Brain microvascular endothelial cell (primary cell): ENCODE measurements at regions not wholly inside any gene's neighbourhood (a gene's known extent, or its start where the extent isn't known, plus 50 kb on each side); places are given as distances from the start of the nearest gene placed in this dataset.

Experiments
- DNase-seq: peaks from one replicate; pipeline ENCODE4 v3.0.0-alpha.2; 2020
- H3K27ac ChIP-seq: fragments of 250-450 bp; sonication (Bioruptor Pico); 2 replicates; pipeline ENCODE4 v1.5.1; 2020; ENCODE audit warnings: mild to moderate bottlenecking, moderate library complexity
- H3K27me3 ChIP-seq: fragments of 250-450 bp; sonication (Bioruptor Pico); replicated peaks from 2 replicates; pipeline ENCODE4 v1.5.1; 2020; ENCODE audit warnings: mild to moderate bottlenecking
- H3K36me3 ChIP-seq: fragments of 250-450 bp; sonication (Bioruptor Pico); replicated peaks from 2 replicates; pipeline ENCODE4 v1.5.1; 2020; ENCODE audit warnings: mild to moderate bottlenecking
- H3K4me3 ChIP-seq: 2 replicates; pipeline ENCODE4 v1.5.1; 2011; ENCODE audit warnings: low read depth, mild to moderate bottlenecking, control low read depth, low read length, moderate library complexity
- in situ Hi-C: cut with HindIII; loops from 2 replicates; pipeline ENCODE4 v1.10.0; 2017; ENCODE audit warnings: low sequenced_read_pairs, low pct_ligation_motif_present
- TF ChIP-seq, protein P1 (sequence below): IDR thresholded peaks from 2 replicates; pipeline ENCODE4 v1.5.1; 2011; ENCODE audit warnings: low read depth, mild to moderate bottlenecking, moderate library complexity, low read length, control low read depth, inconsistent platforms; ENCODE audit errors: missing control alignments

DNA sequence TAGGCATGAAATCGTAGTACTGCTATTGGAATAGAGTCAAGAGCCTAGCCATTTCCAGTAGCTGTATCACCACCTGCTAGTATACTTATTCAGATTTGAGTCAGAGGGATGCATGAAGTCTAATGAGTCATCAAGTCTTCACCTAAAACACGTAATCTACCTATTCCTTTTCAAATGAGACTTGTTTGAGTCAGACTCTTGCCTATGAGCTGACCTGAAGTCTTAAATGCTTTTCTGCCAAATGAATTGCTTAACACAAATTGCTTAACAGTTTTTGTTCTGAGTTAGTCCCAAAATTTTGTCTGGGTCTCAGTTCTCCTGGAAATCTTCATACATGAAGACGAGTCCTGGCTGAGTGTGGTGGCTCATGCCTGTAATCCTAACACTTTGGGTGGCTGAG, 165.2 kb downstream of the GNAT3 start:
- H3K4me3 ChIP-seq = no peak overlapping the region
- H3K27me3 ChIP-seq = no peaks in the 10 kb centered on the region
- TF ChIP-seq, protein P1, sequence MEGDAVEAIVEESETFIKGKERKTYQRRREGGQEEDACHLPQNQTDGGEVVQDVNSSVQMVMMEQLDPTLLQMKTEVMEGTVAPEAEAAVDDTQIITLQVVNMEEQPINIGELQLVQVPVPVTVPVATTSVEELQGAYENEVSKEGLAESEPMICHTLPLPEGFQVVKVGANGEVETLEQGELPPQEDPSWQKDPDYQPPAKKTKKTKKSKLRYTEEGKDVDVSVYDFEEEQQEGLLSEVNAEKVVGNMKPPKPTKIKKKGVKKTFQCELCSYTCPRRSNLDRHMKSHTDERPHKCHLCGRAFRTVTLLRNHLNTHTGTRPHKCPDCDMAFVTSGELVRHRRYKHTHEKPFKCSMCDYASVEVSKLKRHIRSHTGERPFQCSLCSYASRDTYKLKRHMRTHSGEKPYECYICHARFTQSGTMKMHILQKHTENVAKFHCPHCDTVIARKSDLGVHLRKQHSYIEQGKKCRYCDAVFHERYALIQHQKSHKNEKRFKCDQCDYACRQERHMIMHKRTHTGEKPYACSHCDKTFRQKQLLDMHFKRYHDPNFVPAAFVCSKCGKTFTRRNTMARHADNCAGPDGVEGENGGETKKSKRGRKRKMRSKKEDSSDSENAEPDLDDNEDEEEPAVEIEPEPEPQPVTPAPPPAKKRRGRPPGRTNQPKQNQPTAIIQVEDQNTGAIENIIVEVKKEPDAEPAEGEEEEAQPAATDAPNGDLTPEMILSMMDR = no peak
- no peak for DNase-seq
- no peak overlapping the region for H3K27ac ChIP-seq
- in situ Hi-C loops = no loop called here
- no peaks in the 10 kb centered on the region for H3K36me3 ChIP-seq

DNA sequence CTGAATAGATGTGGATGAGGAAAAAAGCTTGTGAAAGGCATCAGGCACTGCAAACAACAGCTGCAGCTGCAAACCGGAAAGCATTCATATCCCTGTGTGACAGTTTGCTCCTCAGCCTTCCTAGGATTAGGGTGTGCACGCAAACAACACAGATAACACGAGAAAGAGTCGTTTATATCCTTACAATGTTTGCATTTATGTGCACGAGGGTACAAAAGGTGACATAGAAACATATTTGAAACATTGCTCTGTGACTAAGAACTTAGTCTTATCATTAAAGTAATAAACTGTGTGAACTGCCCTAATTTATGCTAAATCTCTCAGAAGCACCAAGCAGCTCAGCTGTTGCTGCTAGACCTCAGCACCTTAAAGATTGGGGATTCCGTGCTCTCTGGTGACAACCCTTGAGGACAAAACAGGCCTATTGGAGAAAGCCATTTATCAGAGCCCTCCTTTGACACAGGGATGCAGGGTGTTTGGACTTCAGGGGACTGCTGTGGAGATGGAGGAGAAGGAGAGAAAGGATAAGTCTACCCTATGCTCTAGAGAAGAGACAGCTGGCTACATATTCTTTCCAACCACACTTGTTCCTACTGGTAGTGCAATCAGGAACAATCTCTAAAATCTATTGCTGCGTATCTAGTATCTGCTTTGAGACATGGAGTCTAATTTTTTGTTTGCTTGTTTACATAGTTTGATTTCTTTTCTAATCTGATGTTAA, 176.2 kb downstream of the GNAT3 start:
- in situ Hi-C loops = no loop called here
- Histone ChIP-seq H3K27me3 (no peaks in the 10 kb centered on the region), H3K36me3 (no peaks in the 10 kb centered on the region), H3K27ac (no peak overlapping the region), H3K4me3 (no peak overlapping the region)
- TF ChIP-seq, protein P1 = no peak
- DNase-seq = no peak

DNA sequence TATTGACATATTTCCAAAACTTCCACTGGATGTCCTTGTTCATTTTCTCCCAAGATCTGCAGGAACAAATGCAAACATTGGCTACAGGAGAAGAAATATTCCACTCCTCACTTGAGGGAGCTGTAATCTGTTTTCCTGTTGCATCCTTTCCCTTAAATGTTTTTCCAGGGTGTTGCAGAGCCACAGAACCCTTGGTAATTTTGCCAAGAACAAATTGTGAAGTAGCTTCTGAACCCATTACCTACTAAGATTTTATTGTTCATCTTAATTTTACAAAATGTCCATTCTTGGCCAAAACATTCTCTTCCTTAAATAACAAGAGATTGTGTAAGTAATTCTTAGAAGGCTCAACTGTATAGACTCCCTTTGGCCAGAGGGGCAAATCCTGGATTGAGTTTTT, 177.0 kb downstream of the GNAT3 start:
- H3K27ac ChIP-seq = no peak overlapping the region
- TF ChIP-seq, protein P1 = no peak
- in situ Hi-C loops = no loop called here

DNA sequence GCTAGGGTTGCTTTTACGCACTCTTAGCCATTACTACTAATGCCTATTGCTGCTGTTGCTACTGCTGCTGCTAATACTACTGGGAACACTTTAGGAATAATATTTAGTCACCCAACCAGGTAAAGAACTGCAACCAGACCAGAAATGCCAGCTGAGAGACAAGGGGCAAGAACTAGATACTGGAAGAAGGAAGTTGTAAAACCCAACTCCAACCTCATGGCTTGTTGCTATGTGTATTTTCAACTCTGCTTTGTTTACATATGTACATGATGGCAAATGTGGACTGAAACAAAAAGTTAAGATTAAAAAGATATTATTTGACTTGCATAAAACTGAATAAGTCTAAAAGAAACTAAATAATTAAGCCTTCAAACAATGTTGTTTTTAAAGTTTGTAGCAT, 177.7 kb downstream of the GNAT3 start:
- no peak overlapping the region for H3K4me3 ChIP-seq
- H3K27ac ChIP-seq = no peak overlapping the region
- H3K36me3 ChIP-seq = no peaks in the 10 kb centered on the region
- in situ Hi-C loops = no loop called here
- no peaks in the 10 kb centered on the region for H3K27me3 ChIP-seq
- TF ChIP-seq, protein P1 = no peak
- DNase-seq = no peak

More for the DNA sequence above, 177.0 kb downstream of the GNAT3 start:
- H3K27me3 ChIP-seq = no peaks in the 10 kb centered on the region
- no peak overlapping the region for H3K4me3 ChIP-seq
- no peak for DNase-seq
- no peaks in the 10 kb centered on the region for H3K36me3 ChIP-seq

DNA sequence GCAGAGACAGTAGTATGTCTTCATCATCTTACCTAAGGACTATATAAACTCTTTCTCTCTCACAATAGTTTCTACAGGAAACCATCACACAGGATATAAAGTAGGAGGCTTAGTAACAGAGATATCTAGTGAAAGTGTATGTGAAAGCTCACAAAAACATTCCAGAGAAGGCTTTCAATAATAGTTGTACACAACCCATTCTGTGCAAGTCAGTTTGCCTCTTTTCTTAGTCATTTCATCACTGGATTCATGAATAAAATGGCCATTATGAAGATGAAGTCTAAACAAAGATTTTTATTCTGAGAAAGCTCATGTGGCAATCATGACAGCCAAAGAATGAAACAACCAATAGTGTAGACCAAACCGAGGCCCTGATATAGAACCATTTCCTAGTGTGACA, 178.8 kb downstream of the GNAT3 start:
- no peak overlapping the region for H3K4me3 ChIP-seq
- in situ Hi-C loops = no loop called here
- no peaks in the 10 kb centered on the region for H3K27me3 ChIP-seq
- TF ChIP-seq, protein P1 = no peak
- no peak overlapping the region for H3K27ac ChIP-seq
- no peak for DNase-seq
- no peaks in the 10 kb centered on the region for H3K36me3 ChIP-seq

DNA sequence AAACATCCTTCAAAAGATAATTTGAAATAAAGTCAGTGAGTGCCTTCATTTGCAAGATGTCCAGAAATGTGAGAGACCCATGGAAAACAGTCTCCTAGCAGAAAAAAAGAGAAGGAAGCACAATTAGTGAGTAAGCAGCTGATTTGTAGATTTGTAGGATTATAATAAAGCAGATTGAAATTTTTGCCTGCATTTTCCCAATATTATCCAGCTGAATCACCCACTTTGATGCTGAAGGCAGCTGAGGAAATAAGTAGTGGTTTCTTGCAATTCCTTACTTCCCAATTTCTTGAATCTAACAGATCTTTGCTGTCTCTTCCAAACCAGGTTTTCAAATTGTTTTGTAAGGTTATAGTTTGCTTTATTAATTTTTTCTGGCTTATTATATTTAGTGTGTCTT, 181.4 kb downstream of the GNAT3 start:
- no peak overlapping the region for H3K4me3 ChIP-seq
- no peaks in the 10 kb centered on the region for H3K27me3 ChIP-seq
- H3K27ac ChIP-seq = no peak overlapping the region
- TF ChIP-seq, protein P1 = no peak
- DNase-seq = no peak
- no peaks in the 10 kb centered on the region for H3K36me3 ChIP-seq
- in situ Hi-C loops = no loop called here
